SH-SY5Y (cell line): ENCODE measurements at regions not wholly inside any gene's neighbourhood (a gene's known extent, or its start where the extent isn't known, plus 50 kb on each side); places are given as distances from the start of the nearest gene placed in this dataset.

ENCODE experiments used
- GATA2 ChIP-seq: IDR thresholded peaks from 2 replicates; pipeline ENCODE4 v1.6.1; 2011; ENCODE audit warnings: mild to moderate bottlenecking, low read depth, low read length
- GATA3 ChIP-seq: IDR thresholded peaks from 2 replicates; pipeline ENCODE4 v1.6.1; 2011; ENCODE audit warnings: low read depth, mild to moderate bottlenecking, low read length, moderate library complexity

DNA sequence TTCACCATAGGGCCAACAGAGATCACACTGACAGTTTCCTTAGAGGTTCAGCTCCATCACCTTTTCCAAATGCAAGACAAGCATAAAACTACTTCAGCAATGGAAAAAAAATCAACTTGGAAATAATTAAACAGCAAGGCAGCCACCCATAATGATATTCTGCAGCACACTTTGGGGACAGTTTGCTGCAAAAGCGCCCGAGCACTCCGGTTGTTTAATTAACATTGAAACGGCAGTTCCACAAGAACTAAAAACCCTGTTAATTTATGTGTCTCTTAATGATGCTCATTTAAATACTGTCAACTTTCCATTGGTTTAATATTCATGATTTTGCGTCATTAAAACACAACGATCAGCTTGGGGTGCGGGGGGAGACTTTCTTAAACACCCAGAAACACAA lies 153.2 kb downstream of the ELAVL4 start:
- no peak for TF ChIP-seq GATA2
- no peak for TF ChIP-seq GATA3
